B cell (primary cell): ENCODE measurements at regions not wholly inside any gene's neighbourhood (a gene's known extent, or its start where the extent isn't known, plus 50 kb on each side); places are given as distances from the start of the nearest gene placed in this dataset.

Source experiments
- EZH2 ChIP-seq: IDR thresholded peaks from 2 replicates; pipeline ENCODE4 v1.6.1; 2012; ENCODE audit warnings: borderline replicate concordance, low read depth, mild to moderate bottlenecking, moderate library complexity, low read length; ENCODE audit not compliant: insufficient read depth, poor library complexity, severe bottlenecking
- TF ChIP-seq, protein P1 (sequence below): fragments of 200-600 bp; IDR thresholded peaks from one replicate; pipeline ENCODE4 v1.8.0; 2022; ENCODE audit warnings: antibody characterized with exemption, mild to moderate bottlenecking

GRCh38 chr3:88610820-88611219, 461.1 kb downstream of the C3orf38 start:
- TF ChIP-seq EZH2 = no peak
- TF ChIP-seq, protein P1, sequence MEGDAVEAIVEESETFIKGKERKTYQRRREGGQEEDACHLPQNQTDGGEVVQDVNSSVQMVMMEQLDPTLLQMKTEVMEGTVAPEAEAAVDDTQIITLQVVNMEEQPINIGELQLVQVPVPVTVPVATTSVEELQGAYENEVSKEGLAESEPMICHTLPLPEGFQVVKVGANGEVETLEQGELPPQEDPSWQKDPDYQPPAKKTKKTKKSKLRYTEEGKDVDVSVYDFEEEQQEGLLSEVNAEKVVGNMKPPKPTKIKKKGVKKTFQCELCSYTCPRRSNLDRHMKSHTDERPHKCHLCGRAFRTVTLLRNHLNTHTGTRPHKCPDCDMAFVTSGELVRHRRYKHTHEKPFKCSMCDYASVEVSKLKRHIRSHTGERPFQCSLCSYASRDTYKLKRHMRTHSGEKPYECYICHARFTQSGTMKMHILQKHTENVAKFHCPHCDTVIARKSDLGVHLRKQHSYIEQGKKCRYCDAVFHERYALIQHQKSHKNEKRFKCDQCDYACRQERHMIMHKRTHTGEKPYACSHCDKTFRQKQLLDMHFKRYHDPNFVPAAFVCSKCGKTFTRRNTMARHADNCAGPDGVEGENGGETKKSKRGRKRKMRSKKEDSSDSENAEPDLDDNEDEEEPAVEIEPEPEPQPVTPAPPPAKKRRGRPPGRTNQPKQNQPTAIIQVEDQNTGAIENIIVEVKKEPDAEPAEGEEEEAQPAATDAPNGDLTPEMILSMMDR = no peak
